Fibroblast of peridontal ligament (primary cell): ENCODE measurements at regions not wholly inside any gene's neighbourhood (a gene's known extent, or its start where the extent isn't known, plus 50 kb on each side); places are given as distances from the start of the nearest gene placed in this dataset.

ENCODE experiments used
- DNase-seq: peaks from one replicate; pipeline ENCODE4 v3.0.0-alpha.2; 2010; ENCODE audit errors: extremely low read depth

DNA sequence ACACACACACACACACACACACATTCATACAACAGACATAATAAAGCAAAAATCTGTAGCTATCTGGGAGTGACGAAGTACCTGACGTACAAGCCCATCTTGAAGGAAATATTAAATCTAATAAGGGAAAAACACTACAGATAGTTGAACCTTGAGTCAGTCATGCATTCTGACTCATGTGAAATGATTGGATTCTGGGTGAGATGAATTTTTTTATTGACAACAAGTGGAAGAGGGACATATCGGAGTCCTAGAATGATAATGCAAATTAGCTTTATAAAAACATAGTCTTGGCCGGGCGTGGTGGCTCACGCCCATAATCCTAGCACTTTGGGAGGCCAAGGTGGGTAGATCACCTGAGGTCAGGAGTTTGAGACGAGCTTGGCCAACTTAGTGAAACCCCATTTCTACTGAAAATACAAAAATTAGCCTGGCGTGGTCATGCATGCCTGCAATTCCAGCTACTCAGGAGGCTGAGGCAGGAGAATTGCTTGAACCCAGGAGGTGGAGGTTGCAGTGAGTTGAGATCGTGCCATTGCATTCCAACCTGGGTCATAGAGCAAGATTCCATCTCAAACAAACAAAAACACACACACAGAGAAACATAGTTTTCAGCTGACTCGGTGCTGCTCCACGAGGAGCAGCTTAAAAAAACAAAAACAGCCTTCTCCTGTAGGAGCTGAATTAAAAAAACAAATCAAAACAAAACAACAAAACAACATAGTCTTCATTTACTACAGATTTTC lies 154.4 kb upstream of the MKLN1 start:
- DNase-seq = no peak

DNA sequence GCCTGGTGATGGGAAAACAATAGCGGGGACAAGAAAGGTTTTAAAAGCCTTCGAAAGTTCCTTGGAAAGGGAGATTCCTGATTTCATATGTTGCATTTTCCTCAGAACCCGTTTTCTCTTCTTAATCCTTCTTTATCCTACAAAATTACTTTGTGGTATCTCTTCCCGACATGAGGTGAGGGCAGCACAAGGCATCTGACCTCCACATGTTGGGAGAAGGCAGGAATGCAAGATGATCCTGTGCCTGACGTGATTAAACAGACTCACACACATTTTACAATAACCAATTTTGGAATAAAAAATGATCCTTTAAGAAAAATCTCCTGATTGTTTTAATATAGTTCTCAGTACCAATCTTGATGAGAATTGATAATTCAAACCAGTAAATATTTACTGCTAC lies 153.3 kb upstream of the MKLN1 start:
- no peak for DNase-seq

DNA sequence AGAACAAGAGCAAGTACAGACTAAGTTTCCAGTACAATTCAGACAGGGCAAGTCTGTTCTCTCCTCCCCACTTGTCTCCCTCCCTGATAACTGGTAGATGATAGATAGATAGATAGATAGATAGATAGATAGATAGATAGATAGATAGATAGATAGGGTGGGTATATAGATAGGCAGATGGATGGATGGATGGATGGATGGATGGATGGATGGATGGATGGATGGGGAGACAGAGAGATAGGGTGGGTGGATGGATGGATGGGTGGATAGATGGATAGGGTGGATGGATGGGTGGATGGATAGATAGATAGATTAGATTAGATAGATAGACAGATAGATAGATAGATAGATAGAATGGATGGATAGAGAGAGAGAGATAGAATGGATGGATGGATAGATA lies 152.8 kb upstream of the MKLN1 start:
- no peak for DNase-seq

DNA sequence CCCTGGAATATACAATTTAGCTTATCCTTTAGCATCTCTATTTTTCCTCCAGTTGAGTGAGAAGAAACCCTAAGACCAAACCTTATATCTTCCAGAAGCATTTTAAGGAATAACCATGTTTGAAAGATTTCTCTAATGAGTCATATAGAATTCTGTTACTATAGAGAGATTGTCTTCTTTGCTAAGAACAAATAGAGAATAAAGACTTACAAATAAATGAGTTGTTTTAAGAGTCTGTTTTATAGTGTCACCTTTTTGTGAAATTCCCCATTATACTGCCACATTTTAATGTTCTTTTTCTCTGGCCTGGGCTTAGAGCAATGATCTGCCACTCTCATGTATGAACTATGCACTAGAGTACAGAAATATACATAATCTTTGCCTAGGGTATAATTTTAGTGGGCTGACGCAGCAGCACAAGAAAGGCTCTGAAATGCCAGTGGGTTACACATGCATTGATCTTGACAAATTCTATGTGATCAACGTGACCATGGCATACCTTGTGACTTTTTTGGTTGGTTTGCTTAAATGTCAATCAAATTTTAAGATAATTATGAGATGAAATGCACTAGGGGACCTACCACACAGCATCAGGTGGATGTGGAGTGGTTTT lies 145.1 kb upstream of the MKLN1 start:
- no peak for DNase-seq

DNA sequence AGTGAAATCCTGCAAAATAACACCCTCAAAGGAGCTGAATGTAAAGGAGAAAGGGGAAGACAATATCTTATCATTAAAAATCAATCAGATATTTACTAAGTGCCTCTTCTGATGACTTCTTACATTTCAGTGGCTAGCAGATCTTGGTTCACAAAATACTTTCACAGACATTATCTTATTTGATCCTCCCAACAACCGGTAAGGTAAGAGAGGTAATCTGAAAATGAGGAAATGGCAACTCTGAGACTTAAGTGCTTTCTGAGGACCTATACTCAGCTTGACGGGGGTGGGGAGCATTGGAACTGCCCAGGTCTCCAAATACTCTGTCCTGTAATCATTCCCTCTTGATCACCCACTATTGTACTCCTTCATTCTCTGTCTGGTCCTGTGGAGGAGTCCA lies 144.6 kb upstream of the MKLN1 start:
- no peak for DNase-seq

DNA sequence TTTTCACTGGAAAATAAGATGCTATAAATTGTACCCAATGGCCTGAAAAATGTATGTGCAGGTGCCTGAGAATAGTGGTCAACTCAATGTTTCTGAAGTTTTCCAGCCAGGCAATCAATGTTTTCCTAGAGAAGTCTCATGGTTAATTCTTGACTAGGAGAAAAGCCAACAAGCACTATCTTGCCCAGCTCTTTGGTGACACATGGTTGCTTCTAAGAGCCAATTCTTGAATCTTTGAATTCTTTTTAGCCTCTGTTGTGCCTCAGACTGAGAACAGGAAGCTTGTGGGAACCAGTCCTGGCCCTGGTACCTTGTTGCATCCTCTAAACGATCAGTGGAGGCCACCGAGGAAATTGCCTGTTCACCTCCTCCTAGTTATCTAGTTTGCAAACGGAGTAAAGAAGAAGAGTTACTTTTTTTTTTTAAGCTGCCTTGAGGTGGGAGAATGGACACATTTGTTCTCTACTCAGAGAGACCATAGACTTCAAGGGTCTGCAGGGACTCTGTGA lies 144.0 kb upstream of the MKLN1 start:
- peak; percentile 38 for DNase-seq

DNA sequence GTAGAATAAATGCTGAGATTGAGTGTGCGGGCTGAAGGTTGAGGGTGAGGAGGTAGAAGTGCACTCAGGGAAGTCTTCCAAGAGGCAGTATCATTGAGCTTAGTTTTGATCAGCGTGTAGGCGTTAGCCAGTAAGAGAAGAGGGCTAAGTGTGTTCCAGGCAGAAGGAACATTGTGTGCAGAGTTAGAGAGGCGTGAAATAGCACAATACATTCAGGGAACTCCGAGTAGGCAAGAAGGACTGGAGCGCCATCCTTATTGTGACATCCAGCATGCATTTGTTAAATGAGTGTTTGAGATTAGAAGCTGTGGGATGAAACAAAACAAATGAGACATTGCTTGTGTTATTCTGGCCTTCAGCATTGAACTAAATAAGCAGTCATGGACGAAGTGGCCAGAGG lies 140.9 kb upstream of the MKLN1 start:
- DNase-seq = no peak

DNA sequence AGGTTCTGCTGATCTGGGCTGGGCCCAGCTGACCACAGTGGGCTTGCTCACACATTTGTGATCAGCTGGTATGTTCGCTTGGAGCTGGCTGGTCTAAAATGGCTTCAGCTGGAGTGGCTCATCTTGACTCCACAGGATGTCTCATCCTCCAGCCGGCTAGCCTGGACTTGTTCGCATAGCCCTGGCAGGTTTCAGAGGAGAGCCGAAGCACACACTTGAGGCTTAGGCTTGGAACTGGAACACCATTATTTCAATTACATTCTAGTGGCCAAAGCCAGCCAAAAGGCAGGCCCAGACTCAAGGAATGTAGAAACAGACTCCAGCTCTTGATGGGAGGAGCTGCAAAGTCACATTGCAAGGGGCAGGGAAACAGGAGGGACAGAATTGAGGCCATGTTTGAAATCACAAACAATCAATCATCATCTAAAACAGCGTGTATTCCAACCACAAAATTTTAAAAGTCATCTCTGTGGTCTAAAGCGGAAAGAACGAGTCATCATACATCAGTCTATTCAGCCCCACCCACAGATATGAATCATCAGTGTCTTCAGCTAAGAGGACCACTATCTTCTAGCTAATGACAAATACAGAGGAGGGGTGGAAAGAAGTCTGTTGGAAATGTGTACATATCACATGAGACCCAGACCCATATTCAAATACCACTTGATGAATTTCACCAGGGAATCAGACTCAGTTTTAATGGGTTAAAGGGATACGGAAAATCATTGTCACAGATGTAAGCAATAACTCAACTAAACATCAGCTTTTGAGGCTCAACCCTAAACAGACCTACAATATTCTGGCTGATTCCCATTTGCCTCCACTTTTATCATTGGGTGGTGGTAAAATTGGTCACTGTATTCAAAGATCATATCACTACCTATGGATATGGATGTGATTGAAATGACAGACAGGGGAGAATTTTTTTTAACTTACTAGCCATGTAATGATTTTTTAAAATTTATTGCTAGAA lies 139.0 kb upstream of the MKLN1 start:
- DNase-seq = peak; percentile 99

DNA sequence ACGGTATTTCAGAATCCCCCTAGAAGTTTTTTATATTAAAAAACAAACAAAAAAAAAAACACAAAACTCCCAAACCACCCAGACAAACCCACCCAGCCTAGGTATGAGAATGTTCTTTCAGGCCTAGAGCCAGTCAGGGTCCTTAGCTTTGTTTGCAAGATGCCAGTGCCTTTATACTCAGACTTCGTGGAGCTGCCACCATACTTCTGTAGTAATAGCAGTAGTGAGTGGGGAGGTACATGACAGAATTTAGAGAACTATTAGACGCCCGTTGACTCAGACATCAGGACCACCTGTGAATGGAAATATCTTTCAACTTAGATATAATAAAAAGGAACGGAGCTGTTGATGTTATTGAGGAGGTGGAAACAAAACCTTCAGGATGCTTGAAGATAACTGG lies 138.2 kb upstream of the MKLN1 start:
- no peak for DNase-seq

DNA sequence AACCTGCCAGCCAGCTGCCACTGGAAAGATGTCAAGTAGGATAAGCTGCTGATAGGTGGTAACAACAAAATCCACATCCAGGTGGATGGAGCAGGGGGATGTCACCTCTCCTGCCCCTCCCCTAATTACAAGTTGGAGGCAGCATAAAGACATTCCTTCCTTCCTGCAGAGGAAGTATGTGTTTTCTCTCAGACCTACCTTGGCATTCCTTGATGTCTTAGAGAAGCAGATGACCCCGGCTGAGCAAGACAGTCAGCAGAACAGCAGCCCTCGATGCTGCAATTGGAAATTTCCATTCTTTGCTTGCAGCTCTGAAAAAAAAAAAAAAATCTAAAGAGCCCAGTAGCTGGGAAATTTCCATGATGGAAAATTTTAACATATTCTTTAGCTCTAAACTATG lies 137.5 kb upstream of the MKLN1 start:
- no peak for DNase-seq

DNA sequence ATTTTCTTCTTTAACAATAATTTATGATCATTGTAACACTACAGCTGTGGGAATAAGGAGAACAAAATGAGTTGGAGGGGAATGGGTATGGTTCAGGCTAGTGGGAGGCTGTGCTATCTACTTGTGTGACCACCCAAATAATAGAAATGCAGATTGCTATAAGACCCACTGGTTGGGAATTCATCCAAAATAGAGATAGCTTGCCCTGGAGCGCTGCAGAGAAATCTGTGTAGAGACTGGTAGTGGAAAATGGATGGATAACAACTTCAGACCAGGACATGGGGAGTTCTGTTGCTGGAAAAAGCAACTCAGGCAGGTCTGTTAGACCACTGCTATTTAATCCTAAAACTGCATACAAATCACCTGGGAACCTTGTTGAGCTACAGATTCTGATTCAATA lies 137.1 kb upstream of the MKLN1 start:
- no peak for DNase-seq

DNA sequence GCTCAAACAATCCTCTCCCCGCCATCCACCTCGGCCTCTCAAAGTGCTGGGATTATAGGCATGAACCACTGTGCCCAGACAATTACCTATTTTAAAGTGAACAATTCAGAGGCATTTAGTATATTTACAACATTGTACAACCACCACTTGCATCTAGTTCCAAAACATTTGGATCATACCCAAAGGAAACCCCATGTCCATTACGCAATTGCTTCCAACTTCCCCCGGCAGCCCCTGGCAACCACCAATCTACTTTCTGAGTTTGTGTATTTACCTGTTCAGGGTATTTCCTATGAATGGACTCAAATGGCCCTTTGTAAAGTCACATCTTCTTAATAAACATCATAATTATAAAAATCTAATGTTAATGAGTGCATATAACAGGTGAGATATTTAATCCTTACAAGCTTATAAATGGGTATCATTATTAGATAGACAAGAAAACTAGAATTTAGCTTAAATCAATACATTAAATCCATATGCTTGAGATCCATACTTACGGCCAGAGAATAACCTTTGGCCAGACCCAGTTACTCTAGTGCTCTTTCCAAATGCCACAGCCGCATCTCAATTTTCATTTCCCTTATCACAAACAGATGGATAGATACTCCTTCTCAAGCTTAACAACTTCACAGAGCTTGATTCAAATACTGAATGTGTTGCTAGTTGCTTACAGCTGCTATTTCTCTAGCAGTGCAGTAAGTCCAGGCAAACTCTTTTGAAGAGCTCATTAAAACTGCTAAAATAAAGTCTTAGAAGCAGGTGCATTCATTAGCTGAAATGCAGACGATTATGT lies 133.4 kb upstream of the MKLN1 start:
- peak; percentile 69 for DNase-seq

DNA sequence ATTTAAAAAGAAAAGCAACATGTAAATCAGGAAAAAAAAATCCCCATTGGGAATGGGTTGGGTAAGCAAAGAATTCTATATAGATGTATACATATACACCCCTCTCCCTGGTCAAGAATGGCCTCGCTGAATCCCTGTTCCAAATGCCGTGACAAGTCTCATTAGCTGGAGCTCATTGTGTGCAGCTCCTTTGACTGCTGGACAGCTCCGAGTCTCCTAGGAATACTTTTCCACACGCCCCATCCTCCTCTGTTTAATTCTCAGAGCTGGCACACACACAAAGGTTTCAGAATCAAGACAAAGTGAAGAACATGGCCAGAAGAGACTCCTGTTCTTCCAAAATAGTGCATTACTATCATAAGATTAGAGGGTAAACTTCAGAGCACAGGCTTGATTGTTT lies 130.9 kb upstream of the MKLN1 start:
- peak; percentile 55 for DNase-seq

DNA sequence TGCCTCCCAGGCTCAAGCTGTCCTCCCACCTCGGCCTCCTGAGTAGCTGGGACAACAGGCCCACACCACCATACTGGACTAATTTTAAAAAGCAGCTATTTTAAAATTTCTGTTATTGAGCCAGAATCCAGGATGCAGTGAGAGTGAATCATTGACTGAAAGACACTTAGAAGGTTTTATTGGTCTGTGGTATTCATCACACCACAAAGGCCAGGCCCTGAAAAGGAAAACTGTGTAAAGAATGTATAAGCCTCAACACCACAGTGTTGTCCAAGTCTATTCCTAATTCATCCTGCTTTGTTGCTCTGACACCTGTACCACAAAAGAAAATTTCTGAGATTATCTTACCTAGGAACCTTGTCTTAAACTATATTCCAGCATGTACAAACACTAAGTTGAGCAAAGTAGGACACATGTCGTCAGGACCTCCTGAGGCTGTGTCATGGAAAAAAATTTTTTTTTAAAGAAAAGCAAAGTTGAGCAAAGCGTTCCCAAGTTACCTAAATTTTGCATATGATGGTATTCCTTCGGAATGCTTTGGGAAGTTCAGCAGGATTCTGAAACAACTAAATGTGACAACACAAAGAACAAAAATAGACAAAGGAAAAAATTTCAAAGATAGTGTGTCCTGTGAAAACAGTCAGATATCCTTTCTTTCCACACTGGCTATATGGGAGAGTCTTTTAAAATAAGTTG lies 129.6 kb upstream of the MKLN1 start:
- DNase-seq = peak; percentile 64

DNA sequence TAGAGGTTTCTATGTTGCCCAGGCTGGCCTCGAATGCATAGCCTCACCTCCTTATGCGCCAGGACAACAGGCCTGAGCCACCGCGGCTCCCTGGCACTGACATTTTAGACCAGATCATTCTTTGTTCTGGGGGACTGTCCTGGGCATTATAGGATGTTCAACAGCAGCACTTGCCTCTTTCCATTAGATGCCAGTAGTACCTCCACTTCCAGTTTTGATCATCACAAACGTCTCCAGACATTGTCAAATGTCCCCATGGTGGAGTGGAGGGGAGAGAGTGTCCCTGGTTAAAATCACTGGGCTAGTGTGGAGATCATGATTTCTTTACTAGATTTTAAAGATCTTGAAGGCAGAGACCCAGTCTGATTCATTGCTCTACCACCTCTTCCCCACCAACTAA lies 125.2 kb upstream of the MKLN1 start:
- DNase-seq = no peak

DNA sequence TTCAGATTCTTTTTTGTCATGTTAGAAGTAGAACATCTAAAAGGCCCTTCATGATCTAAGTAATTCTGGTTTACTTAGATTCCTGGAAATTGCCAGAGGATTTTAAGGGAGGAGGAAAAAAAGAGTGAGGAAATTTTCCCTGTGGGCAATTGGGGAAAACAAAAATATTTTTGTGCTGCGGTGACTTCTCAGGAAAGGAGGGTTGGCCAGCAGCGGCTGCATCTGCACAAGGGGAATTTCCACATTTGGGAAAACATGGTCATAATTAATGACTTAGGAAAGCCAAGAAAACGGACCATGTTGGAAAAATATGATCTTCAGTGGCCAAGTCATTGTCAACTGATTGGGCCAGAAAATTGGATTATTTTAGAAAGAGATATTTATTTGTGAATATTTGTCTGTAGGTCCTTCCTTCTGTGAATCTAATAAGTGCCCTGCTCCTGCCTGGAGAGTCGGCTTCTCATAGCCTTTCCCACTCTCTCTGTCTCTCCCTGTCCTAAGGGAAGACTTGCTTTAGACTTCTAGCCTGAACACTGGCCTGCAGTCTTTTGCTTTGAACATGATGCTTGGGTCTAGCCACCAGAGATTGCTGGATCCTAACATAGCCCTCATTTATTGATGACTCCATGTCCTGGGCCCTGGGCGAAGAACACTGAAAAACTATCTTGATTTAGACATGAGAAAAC lies 124.2 kb upstream of the MKLN1 start:
- DNase-seq = peak; percentile 49

DNA sequence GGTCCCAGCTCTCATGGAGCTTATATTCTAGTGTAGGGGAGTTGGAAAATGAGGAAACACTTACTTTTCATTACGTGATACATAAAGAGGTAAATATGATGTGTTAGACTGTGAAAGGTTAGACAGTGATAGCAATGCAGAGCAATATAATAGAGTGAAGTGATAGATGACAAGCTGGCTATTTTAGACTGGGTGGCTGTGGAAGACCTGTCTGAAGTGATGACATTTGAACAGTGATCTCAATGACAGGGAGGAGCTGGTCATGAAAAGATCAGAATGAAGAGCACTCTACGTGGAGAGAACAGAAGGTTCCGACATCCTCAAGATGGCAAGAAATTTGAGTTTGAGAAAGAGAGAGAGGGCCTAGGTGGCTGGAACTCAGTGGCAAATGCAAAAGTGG lies 118.9 kb upstream of the MKLN1 start:
- DNase-seq = no peak

DNA sequence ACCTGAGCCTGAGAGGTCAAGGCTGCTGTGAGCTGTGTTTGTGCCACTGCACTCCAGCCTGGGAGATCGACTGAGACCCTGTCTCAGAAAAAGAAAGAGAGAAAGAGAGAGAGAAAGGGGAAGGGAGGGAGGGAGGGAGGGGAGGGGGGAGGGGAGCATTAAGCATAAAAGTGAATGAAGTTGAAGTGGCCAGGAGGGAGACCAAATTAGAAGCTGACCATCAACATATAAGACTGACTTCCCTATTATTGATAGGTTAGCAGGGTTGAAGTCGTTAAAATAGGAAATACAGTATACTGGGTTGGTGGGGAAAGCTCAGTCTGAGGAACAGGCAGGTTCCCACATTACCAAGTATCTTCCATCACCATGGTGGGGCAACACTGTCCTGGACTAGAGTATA lies 117.1 kb upstream of the MKLN1 start:
- DNase-seq = no peak

DNA sequence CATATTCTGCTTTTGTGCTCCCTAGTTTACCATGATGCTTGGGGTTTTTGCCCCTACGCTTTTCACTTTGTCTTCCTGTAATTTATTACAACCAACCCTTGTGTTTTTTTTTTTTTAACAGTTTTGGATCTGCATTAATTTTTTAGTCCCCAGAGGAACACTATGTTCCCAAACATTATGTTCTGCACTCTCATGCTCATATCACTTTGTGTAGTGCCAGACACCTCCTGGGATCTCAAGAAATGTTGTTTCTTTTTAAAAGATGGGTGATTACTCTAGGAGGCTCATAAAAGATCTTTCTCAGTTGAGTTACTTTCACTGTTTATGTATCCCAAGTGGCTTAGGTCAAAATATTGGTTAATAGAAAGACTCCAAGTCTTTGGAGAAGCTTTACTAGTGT lies 116.2 kb upstream of the MKLN1 start:
- DNase-seq = no peak

DNA sequence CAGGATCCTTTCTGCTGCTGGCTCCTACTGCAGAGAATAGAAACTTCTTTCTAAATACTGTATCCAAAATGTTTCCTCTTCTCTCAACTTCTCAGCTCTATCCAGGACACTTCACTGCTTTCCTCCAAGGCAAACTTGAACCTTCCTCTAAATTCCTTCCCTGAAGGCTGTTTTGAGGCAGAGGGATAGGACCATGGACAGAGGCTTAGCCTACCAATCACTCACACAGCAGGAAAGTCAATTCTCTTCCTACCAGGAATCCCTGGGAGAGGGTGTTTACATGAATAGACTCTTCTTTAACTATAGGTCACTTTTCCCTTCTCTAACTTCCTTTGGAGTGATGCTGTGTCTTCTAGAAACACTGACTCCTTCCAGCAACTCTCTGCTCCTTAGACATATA lies 115.6 kb upstream of the MKLN1 start:
- DNase-seq = no peak
